BJ (cell line): ENCODE measurements at regions not wholly inside any gene's neighbourhood (a gene's known extent, or its start where the extent isn't known, plus 50 kb on each side); places are given as distances from the start of the nearest gene placed in this dataset.

Experiments
- CTCF ChIA-PET: fragments of 350-600 bp; formaldehyde crosslinking; extraction: SDS; loops from one replicate; lab custom pipeline; 2021; ENCODE audit warnings: antibody characterized with exemption, inconsistent platforms; lab: Yijun Ruan, JAX
- POLR2A ChIA-PET: fragments of 300-600 bp; sonication (Branson Sonifier 250); formaldehyde crosslinking; extraction: SDS; loops from one replicate; lab custom pipeline; 2021; ENCODE audit warnings: antibody characterized with exemption; lab: Charles Lee
- DNase-seq: peaks from one replicate; pipeline ENCODE4 v3.0.0-alpha.2; 2011; ENCODE audit warnings: low read depth
- H3K27me3 ChIP-seq: 2 replicates; pipeline ENCODE4 v1.6.0; 2011; ENCODE audit warnings: low read length; ENCODE audit not compliant: control insufficient read depth, insufficient read depth
- H3K36me3 ChIP-seq: 2 replicates; pipeline ENCODE4 v1.5.1; 2011; ENCODE audit warnings: low read length; ENCODE audit not compliant: control insufficient read depth, insufficient read depth
- H3K4me3 ChIP-seq: 2 replicates; pipeline ENCODE4 v1.5.1; 2011; ENCODE audit warnings: low read depth, mild to moderate bottlenecking, control low read depth, low read length
- CTCF ChIP-seq: IDR thresholded peaks from 2 replicates; pipeline ENCODE4 v1.5.1; 2011; ENCODE audit warnings: low read depth, mild to moderate bottlenecking, control low read depth, inconsistent platforms, low read length, moderate library complexity; ENCODE audit not compliant: insufficient read depth

- H3K4me3 ChIP-seq: no peak overlapping the region
- no peak for TF ChIP-seq CTCF
- POLR2A ChIA-PET: no interaction called here
- DNase-seq: no peak
- CTCF ChIA-PET: no interaction called here
- H3K27me3 ChIP-seq: no peaks in the 10 kb centered on the region
- no peaks in the 10 kb centered on the region for H3K36me3 ChIP-seq
Observed at GRCh38 chr6:103085801-103086200, 1692.3 kb downstream of the GRIK2 start.

GRCh38 chr6:103081876-103082630 lies 1688.5 kb downstream of the GRIK2 start:
- Histone ChIP-seq H3K36me3 (no peaks in the 10 kb centered on the region), H3K27me3 (no peaks in the 10 kb centered on the region), H3K4me3 (no peak overlapping the region)
- ChIA-PET CTCF (no interaction called here), POLR2A (no interaction called here)
- no peak for DNase-seq
- TF ChIP-seq CTCF: no peak

- DNase-seq: no peak
- no peak for TF ChIP-seq CTCF
- ChIA-PET CTCF (no interaction called here), POLR2A (no interaction called here)
- Histone ChIP-seq H3K27me3 (no peaks in the 10 kb centered on the region), H3K4me3 (no peak overlapping the region), H3K36me3 (no peaks in the 10 kb centered on the region)
Observed at GRCh38 chr6:103081126-103081525, 1687.6 kb downstream of the GRIK2 start.

GRCh38 chr6:103080497-103080896 lies 1687.0 kb downstream of the GRIK2 start:
- POLR2A ChIA-PET: interaction anchor here (0.7 kb wide), 1 partner anchor 1445 kb away, joined by 3 read pairs; no protein-coding TSS in a partner anchor
- CTCF ChIA-PET: no interaction called here
- no peak overlapping the region for H3K4me3 ChIP-seq
- DNase-seq: no peak
- H3K27me3 ChIP-seq: no peaks in the 10 kb centered on the region
- TF ChIP-seq CTCF: no peak
- no peaks in the 10 kb centered on the region for H3K36me3 ChIP-seq

- H3K36me3 ChIP-seq: no peaks in the 10 kb centered on the region
- CTCF ChIA-PET: no interaction called here
- DNase-seq: no peak
Observed at GRCh38 chr6:103079867-103080266, 1686.4 kb downstream of the GRIK2 start.

More at GRCh38 chr6:103079867-103080266, 1686.4 kb downstream of the GRIK2 start:
- Histone ChIP-seq H3K4me3 (no peak overlapping the region), H3K27me3 (no peaks in the 10 kb centered on the region)
- no peak for TF ChIP-seq CTCF
- POLR2A ChIA-PET: interaction anchor here (0.7 kb wide), 1 partner anchor 1446 kb away, joined by 3 read pairs; no protein-coding TSS in a partner anchor
